Liver (tissue), 3 donors: ENCODE measurements at regions not wholly inside any gene's neighbourhood (a gene's known extent, or its start where the extent isn't known, plus 50 kb on each side); places are given as distances from the start of the nearest gene placed in this dataset.

ENCODE experiments used
- ATF3 ChIP-seq: IDR thresholded peaks from 2 replicates; pipeline ENCODE4 v1.6.1; 2016; ENCODE audit warnings: antibody characterized with exemption
- CTCF ChIP-seq: fragments of 150-350 bp; IDR thresholded peaks from 2 replicates; pipeline ENCODE4 v1.5.1; 2017; ENCODE audit warnings: improper control_type of control experiment, low read depth, low read length; ENCODE audit not compliant: missing input control
- EGR1 ChIP-seq, 2 donors: IDR thresholded peaks; 2 replicates each; pipeline ENCODE4 v1.6.1; 2016 to 2018; ENCODE audit warnings: antibody characterized with exemption in 2 of 2, low read depth in 2 of 2
- GABPA ChIP-seq, 2 donors: IDR thresholded peaks in 1 of 2; conservative IDR thresholded peaks in 1 of 2; 2 replicates each; pipeline ENCODE4 v1.6.1; 2016; ENCODE audit warnings: antibody characterized with exemption in 2 of 2, mild to moderate bottlenecking in 1 of 2, moderate library complexity in 1 of 2
- RAD21 ChIP-seq, 2 donors: IDR thresholded peaks; 2 replicates each; pipeline ENCODE4 v1.6.1; 2016; ENCODE audit warnings: antibody characterized with exemption in 2 of 2, mild to moderate bottlenecking in 2 of 2
- REST ChIP-seq: IDR thresholded peaks from 2 replicates; pipeline ENCODE4 v1.6.1; 2016; ENCODE audit warnings: antibody characterized with exemption, mild to moderate bottlenecking
- SP1 ChIP-seq: IDR thresholded peaks from 2 replicates; pipeline ENCODE4 v1.6.1; 2018; ENCODE audit warnings: antibody characterized with exemption, mild to moderate bottlenecking
- YY1 ChIP-seq: IDR thresholded peaks from 2 replicates; pipeline ENCODE4 v1.6.1; 2016; ENCODE audit warnings: antibody characterized with exemption, mild to moderate bottlenecking
- donor health status: healthy.
- donor health status: healthy.

GRCh38 chr2:134163336-134163735, 90.5 kb upstream of the MGAT5 start:
- no peak for TF ChIP-seq CTCF
- no peak for TF ChIP-seq GABPA (IDR thresholded peaks at IDR 0.05 in 1 of 2, conservative IDR thresholded peaks at IDR 0.05 in 1 of 2)
- no peak for TF ChIP-seq SP1
- no peak for TF ChIP-seq EGR1 (IDR thresholded peaks at IDR 0.05; ENCODE audit: low read depth in 2 of 2)
- no peak for TF ChIP-seq ATF3
- no peak for TF ChIP-seq YY1
- no peak for TF ChIP-seq RAD21 (IDR thresholded peaks at IDR 0.05)
- TF ChIP-seq REST, result no peak
